HepG2 (cell line): ENCODE measurements at regions not wholly inside any gene's neighbourhood (a gene's known extent, or its start where the extent isn't known, plus 50 kb on each side); places are given as distances from the start of the nearest gene placed in this dataset.

ENCODE experiments used
- ATAC-seq: fragments of 200-7000 bp; cut with Tn5 transposase; 3 replicates; pipeline ENCODE4 v1.9.1; 2020; ENCODE audit warnings: mild to moderate bottlenecking, moderate library complexity
- BruUV-seq: library from RNA; stranded (reverse); fragments of 400-500 nt; replicated peaks from 2 replicates; lab custom pipeline; 2021; lab: Mats Ljungman, UMichigan
- CTCF ChIA-PET: fragments of 300-600 bp; formaldehyde crosslinking; extraction: SDS; loops from one replicate; lab custom pipeline; 2021; ENCODE audit warnings: low total read pairs, inconsistent platforms, low intra/inter-chr PET ratio; lab: Yijun Ruan, JAX
- POLR2A ChIA-PET: fragments of 350-600 bp; sonication (Branson Sonifier 250); formaldehyde crosslinking; loops from one replicate; lab custom pipeline; 2020; ENCODE audit warnings: antibody characterized with exemption, inconsistent platforms; lab: Yijun Ruan, JAX
- DNase-seq: peaks from one replicate; pipeline ENCODE4 v3.0.0-alpha.2; 2015; ENCODE audit warnings: low spot score
- FAIRE-seq: peaks from 3 replicates; lab custom pipeline; 2011; peaks lifted over from hg19 to GRCh38; lab: Jason Lieb, UNC
- H2AFZ ChIP-seq: one replicate; pipeline ENCODE4 v1.6.1; 2011; ENCODE audit warnings: low read length, inconsistent platforms
- H3K27ac ChIP-seq: fragments of 300-600 bp; 3 replicates; pipeline ENCODE4 v1.8.0; 2011; ENCODE audit warnings: mixed run types, mild to moderate bottlenecking, mixed read lengths, low read length, inconsistent platforms; ENCODE audit not compliant: insufficient read depth; ENCODE audit errors: extremely low read length
- H3K27me3 ChIP-seq, 2 experiments: fragments of 200-600 bp in 1 of 2; 2 replicates in 1 of 2; 3 replicates in 1 of 2; pipeline versions ENCODE4 v1.6.0 to v1.8.0; 2011; ENCODE audit warnings: low read length in 2 of 2, mild to moderate bottlenecking in 2 of 2, moderate library complexity in 2 of 2, inconsistent platforms in 1 of 2; ENCODE audit not compliant: insufficient read depth in 2 of 2, control insufficient read depth in 1 of 2
- H3K36me3 ChIP-seq, 2 experiments: fragments of 200-600 bp in 1 of 2; replicated peaks in 1 of 2; 2 replicates in 1 of 2; 3 replicates in 1 of 2; pipeline versions ENCODE4 v1.5.1 to v1.8.0; 2011; ENCODE audit warnings: low read length in 2 of 2, inconsistent platforms in 1 of 2; ENCODE audit not compliant: insufficient read depth in 2 of 2, control insufficient read depth in 1 of 2
- H3K4me1 ChIP-seq: 2 replicates; pipeline ENCODE4 v1.5.1; 2012; ENCODE audit warnings: low read length, inconsistent platforms; ENCODE audit not compliant: insufficient read depth
- H3K4me2 ChIP-seq: 2 replicates; pipeline ENCODE4 v1.6.0; 2011; ENCODE audit warnings: low read depth, low read length, inconsistent platforms
- H3K4me3 ChIP-seq, 3 experiments: fragments of 200-600 bp in 1 of 3; sonication (generic), shearing (Covaris generic) in 1 of 3; replicated peaks in 1 of 3; 2 replicates each; pipeline ENCODE4 v1.5.1; 2011 to 2016; ENCODE audit warnings: low read length in 3 of 3, inconsistent platforms in 2 of 3, low read depth in 2 of 3, mild to moderate bottlenecking in 2 of 3, control low read depth in 1 of 3, mixed read lengths in 1 of 3; ENCODE audit not compliant: insufficient read depth in 1 of 3
- H3K79me2 ChIP-seq: one replicate; pipeline ENCODE4 v1.6.1; 2011; ENCODE audit warnings: low read length, inconsistent platforms; ENCODE audit not compliant: insufficient read depth
- H3K9ac ChIP-seq: 2 replicates; pipeline ENCODE4 v1.6.0; 2011; ENCODE audit warnings: mild to moderate bottlenecking, low read depth, low read length, inconsistent platforms; ENCODE audit not compliant: insufficient read depth
- H3K9me3 ChIP-seq: 2 replicates; pipeline ENCODE4 v1.5.1; 2012; ENCODE audit warnings: mild to moderate bottlenecking, low read length
- H4K20me1 ChIP-seq: 2 replicates; pipeline ENCODE4 v1.6.0; 2011; ENCODE audit warnings: inconsistent platforms, mild to moderate bottlenecking, low read length, moderate library complexity; ENCODE audit not compliant: insufficient read depth
- CERS6 ChIP-seq: sonication (generic); formaldehyde crosslinking; IDR thresholded peaks from 2 replicates; pipeline ENCODE4 v1.5.0; 2020; ENCODE audit warnings: missing genetic modification reagents
- ELF1 ChIP-seq: sonication (generic); formaldehyde crosslinking; IDR thresholded peaks from 2 replicates; pipeline ENCODE4 v1.4.0; 2020; ENCODE audit warnings: missing genetic modification reagents
- FOXK2 ChIP-seq: fragments of 450-650 bp; IDR thresholded peaks from 2 replicates; pipeline ENCODE4 v1.6.1; 2016
- ISL2 ChIP-seq: sonication (generic); formaldehyde crosslinking; IDR thresholded peaks from 2 replicates; pipeline ENCODE4 v1.5.0; 2020; ENCODE audit warnings: missing genetic modification reagents
- NCOR1 ChIP-seq: fragments of 200-600 bp; sonication (generic); IDR thresholded peaks from 2 replicates; pipeline ENCODE4 v1.7.0; 2017; ENCODE audit warnings: antibody characterized with exemption, low read length, borderline replicate concordance
- NFATC3 ChIP-seq: sonication (generic); formaldehyde crosslinking; IDR thresholded peaks from 2 replicates; pipeline ENCODE4 v1.5.1; 2020; ENCODE audit warnings: mild to moderate bottlenecking, missing genetic modification reagents
- PHF21A ChIP-seq: sonication (generic); formaldehyde crosslinking; IDR thresholded peaks from 2 replicates; pipeline ENCODE4 v1.5.0; 2020; ENCODE audit warnings: mild to moderate bottlenecking, missing genetic modification reagents
- POLR2AphosphoS5 ChIP-seq: IDR thresholded peaks from 2 replicates; pipeline ENCODE4 v1.6.1; 2012; ENCODE audit warnings: low read depth, low read length
- ZBTB4 ChIP-seq: sonication (generic); formaldehyde crosslinking; IDR thresholded peaks from 2 replicates; pipeline ENCODE4 v1.4.0; 2020; ENCODE audit warnings: missing genetic modification reagents, mild to moderate bottlenecking, borderline replicate concordance
- ZFP1 ChIP-seq: IDR thresholded peaks from 2 replicates; pipeline ENCODE4 v1.6.1; 2016
- ZMAT3 ChIP-seq: sonication (generic); formaldehyde crosslinking; conservative IDR thresholded peaks from 2 replicates; pipeline ENCODE4 v1.7.0; 2021; ENCODE audit warnings: missing genetic modification reagents
- ZNF143 ChIP-seq: sonication (generic); formaldehyde crosslinking; IDR thresholded peaks from 2 replicates; pipeline ENCODE4 v1.4.0; 2020; ENCODE audit warnings: missing genetic modification reagents
- ZNF282 ChIP-seq: fragments of 450-650 bp; IDR thresholded peaks from 2 replicates; pipeline ENCODE4 v1.6.1; 2018; ENCODE audit not compliant: partially characterized antibody
- ZNF891 ChIP-seq: sonication (generic); formaldehyde crosslinking; IDR thresholded peaks from 2 replicates; pipeline ENCODE4 v1.5.0; 2020; ENCODE audit warnings: mild to moderate bottlenecking, missing genetic modification reagents
- WGBS: methylation state at CpG from one replicate; pipeline ENCODE4 v1.1.6; 2017; ENCODE audit warnings: low lambda C conversion rate; 5-methylcytosine and 5-hydroxymethylcytosine counted together
- in situ Hi-C: cut with HindIII; loops from 2 replicates; pipeline ENCODE4 v1.10.0; 2017; ENCODE audit warnings: low pct_unique_long_range_greater_than_20kb; ENCODE audit not compliant: extremely low pct_ligation_motif_present
- intact Hi-C: fragments of 100-400 bp; cut with micrococcal nuclease; formaldehyde crosslinking; loops from one replicate; pipeline ENCODE4 v1.10.0; 2022; ENCODE audit not compliant: unreplicated experiment
- TF ChIP-seq, protein P1 (sequence below): fragments of 450-650 bp; IDR thresholded peaks from 2 replicates; pipeline ENCODE4 v1.6.1; 2017
- TF ChIP-seq, protein P2 (sequence below): sonication (generic); formaldehyde crosslinking; IDR thresholded peaks from 2 replicates; pipeline ENCODE4 v1.4.0; 2020; ENCODE audit warnings: missing genetic modification reagents, mild to moderate bottlenecking, borderline replicate concordance

DNA sequence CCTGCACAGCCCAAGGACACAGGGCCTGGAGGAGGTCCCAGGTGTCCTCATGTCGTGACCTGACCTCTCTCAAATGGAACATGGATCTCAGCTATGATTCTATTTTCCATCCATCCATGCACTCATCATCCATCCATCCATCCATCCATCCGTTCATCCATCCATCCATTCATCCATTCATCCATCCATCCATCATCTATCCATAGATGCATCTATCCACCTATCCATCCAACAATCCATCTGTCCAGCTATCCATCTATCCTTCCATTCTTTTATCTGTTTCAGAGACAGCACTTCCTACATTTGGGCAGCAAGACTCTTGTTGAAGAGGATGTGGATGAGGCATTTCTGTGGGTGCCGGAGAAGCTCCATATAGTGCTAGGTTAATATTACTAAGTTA is 86.7 kb downstream of the SCGB2B2 start:
- BruUV-seq: no TSS peak
- FAIRE-seq: no peak
- peaks cover 16% of the 10 kb centered on the region for H3K4me1 ChIP-seq

More for the DNA sequence above, 86.7 kb downstream of the SCGB2B2 start:
- Histone ChIP-seq H3K4me3 (no peak overlapping the region), H3K27me3 (peaks cover 4 to 35% of the 10 kb centered on the region in 2 experiments; a peak in 4 of 5 replicates), H3K79me2 (no peaks in the 10 kb centered on the region), H3K9ac (no peak overlapping the region), H3K9me3 (no peaks in the 10 kb centered on the region), H2AFZ (no peak overlapping the region), H4K20me1 (no peaks in the 10 kb centered on the region), H3K36me3 (no peaks in the 10 kb centered on the region), H3K4me2 (no peak overlapping the region), H3K27ac (no peak overlapping the region)
- POLR2A ChIA-PET: no interaction called here
- ATAC-seq (no peak), DNase-seq (no peak)
- CTCF ChIA-PET: no interaction called here
- TF ChIP-seq, protein P1, sequence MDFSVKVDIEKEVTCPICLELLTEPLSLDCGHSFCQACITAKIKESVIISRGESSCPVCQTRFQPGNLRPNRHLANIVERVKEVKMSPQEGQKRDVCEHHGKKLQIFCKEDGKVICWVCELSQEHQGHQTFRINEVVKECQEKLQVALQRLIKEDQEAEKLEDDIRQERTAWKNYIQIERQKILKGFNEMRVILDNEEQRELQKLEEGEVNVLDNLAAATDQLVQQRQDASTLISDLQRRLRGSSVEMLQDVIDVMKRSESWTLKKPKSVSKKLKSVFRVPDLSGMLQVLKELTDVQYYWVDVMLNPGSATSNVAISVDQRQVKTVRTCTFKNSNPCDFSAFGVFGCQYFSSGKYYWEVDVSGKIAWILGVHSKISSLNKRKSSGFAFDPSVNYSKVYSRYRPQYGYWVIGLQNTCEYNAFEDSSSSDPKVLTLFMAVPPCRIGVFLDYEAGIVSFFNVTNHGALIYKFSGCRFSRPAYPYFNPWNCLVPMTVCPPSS: no peak
- TF ChIP-seq ISL2 (CRISPR knock-in tag) (no peak), FOXK2 (no peak), ZMAT3 (CRISPR knock-in tag) (no peak), PHF21A (CRISPR knock-in tag) (no peak), ELF1 (CRISPR knock-in tag) (no peak), ZFP1 (CRISPR knock-in tag) (no peak), NCOR1 (no peak), CERS6 (CRISPR knock-in tag) (no peak), ZNF891 (no peak), ZNF143 (no peak), ZNF282 (no peak), NFATC3 (CRISPR knock-in tag) (no peak), ZBTB4 (CRISPR knock-in tag) (no peak), POLR2AphosphoS5 (no peak)
- TF ChIP-seq, protein P2, sequence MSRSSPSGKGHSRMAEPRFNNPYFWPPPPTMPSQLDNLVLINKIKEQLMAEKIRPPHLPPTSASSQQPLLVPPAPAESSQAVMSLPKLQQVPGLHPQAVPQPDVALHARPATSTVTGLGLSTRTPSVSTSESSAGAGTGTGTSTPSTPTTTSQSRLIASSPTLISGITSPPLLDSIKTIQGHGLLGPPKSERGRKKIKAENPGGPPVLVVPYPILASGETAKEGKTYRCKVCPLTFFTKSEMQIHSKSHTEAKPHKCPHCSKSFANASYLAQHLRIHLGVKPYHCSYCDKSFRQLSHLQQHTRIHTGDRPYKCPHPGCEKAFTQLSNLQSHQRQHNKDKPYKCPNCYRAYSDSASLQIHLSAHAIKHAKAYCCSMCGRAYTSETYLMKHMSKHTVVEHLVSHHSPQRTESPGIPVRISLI (CRISPR knock-in tag): no peak
- 34% methylated on average over 3 of the region's 3 CpGs for whole genome bisulfite sequencing
- in situ Hi-C loops (no loop called here), intact Hi-C loops (no loop called here)
